ENCODE measurements at regions not wholly inside any gene's neighbourhood (a gene's known extent, or its start where the extent isn't known, plus 50 kb on each side); places are given as distances from the start of the nearest gene placed in this dataset.

GRCh38 chr2:109049022-109049421 is 60.0 kb upstream of the EDAR start:
- TF ChIP-seq POLR2AphosphoS5 (IDR thresholded peaks at IDR 0.05; ENCODE audit: insufficient read depth, low read depth, low read length) (no peak), EZH2 (IDR thresholded peaks at IDR 0.05; ENCODE audit: borderline replicate concordance, low read depth, low read length, severe bottlenecking) (no peak)
